ENCODE measurements at regions not wholly inside any gene's neighbourhood (a gene's known extent, or its start where the extent isn't known, plus 50 kb on each side); places are given as distances from the start of the nearest gene placed in this dataset.

GRCh38 chr12:67765776-67766766 is 117.5 kb downstream of the DYRK2 start:
- TF ChIP-seq TAF1 (IDR thresholded peaks at IDR 0.05; ENCODE audit: low read depth, low read length) (no peak), POLR2A (IDR thresholded peaks at IDR 0.05; ENCODE audit: low read depth, low read length) (no peak), POU2F2 (IDR thresholded peaks at IDR 0.05; ENCODE audit: low read depth, low read length) (no peak), SPI1 (IDR thresholded peaks at IDR 0.05; ENCODE audit: low read depth, low read length) (no peak), POLR2AphosphoS5 (IDR thresholded peaks at IDR 0.05; ENCODE audit: low read depth, low read length) (no peak), PAX5 (IDR thresholded peaks at IDR 0.05; ENCODE audit: insufficient read depth, low read length, severe bottlenecking) (no peak)
